Smooth muscle cell (in vitro differentiated cells): ENCODE measurements at regions not wholly inside any gene's neighbourhood (a gene's known extent, or its start where the extent isn't known, plus 50 kb on each side); places are given as distances from the start of the nearest gene placed in this dataset.

Experiments used
- DNase-seq: peaks from one replicate; lab custom pipeline; 2025; ENCODE audit not compliant: unreplicated experiment; lab: John Stamatoyannopoulos, UW
- H2AFZ ChIP-seq: fragments of 200-600 bp; sonication (generic); 2 replicates; pipeline ENCODE4 v1.6.0; 2016; ENCODE audit warnings: antibody characterized with exemption, low read depth, mild to moderate bottlenecking
- H3F3A ChIP-seq: fragments of 200-600 bp; sonication (generic); 2 replicates; pipeline ENCODE4 v1.6.0; 2017; ENCODE audit warnings: antibody characterized with exemption, low read depth
- H3K27ac ChIP-seq: fragments of 200-600 bp; sonication (generic); 2 replicates; pipeline ENCODE4 v1.5.1; 2016; ENCODE audit warnings: low read depth, mild to moderate bottlenecking
- H3K27me3 ChIP-seq: fragments of 200-600 bp; sonication (generic); 2 replicates; pipeline ENCODE4 v1.6.1; 2016; ENCODE audit warnings: low read depth, mild to moderate bottlenecking
- H3K36me3 ChIP-seq: fragments of 200-600 bp; sonication (generic); 2 replicates; pipeline ENCODE4 v1.5.1; 2016; ENCODE audit warnings: low read depth
- H3K4me1 ChIP-seq: fragments of 200-600 bp; sonication (generic); 2 replicates; pipeline ENCODE4 v1.5.1; 2016; ENCODE audit warnings: low read depth
- H3K4me2 ChIP-seq: fragments of 200-600 bp; sonication (generic); 2 replicates; pipeline ENCODE4 v1.6.0; 2016; ENCODE audit warnings: mild to moderate bottlenecking
- H3K4me3 ChIP-seq: fragments of 200-600 bp; sonication (generic); 2 replicates; pipeline ENCODE4 v1.5.1; 2016; ENCODE audit warnings: mild to moderate bottlenecking
- H3K79me2 ChIP-seq: fragments of 200-600 bp; sonication (generic); 2 replicates; pipeline ENCODE4 v1.6.0; 2016; ENCODE audit warnings: low read depth, mild to moderate bottlenecking
- H3K9ac ChIP-seq: fragments of 200-600 bp; sonication (generic); 2 replicates; pipeline ENCODE4 v1.6.0; 2016; ENCODE audit warnings: low read depth
- H3K9me3 ChIP-seq: fragments of 200-600 bp; sonication (generic); replicated peaks from 2 replicates; pipeline ENCODE4 v1.5.1; 2016; ENCODE audit warnings: low read depth
- H4K20me1 ChIP-seq: fragments of 200-600 bp; sonication (generic); 2 replicates; pipeline ENCODE4 v1.6.0; 2016; ENCODE audit warnings: low read depth
- CTCF ChIP-seq: fragments of 200-600 bp; sonication (generic); IDR thresholded peaks from 2 replicates; pipeline ENCODE4 v1.5.1; 2017; ENCODE audit warnings: borderline replicate concordance, mild to moderate bottlenecking, antibody characterized with exemption; ENCODE audit not compliant: insufficient read depth, poor library complexity, severe bottlenecking
- WGBS: methylation state at CpG from one replicate; pipeline ENCODE4 v1.1.7; 2016; ENCODE audit warnings: low lambda C conversion rate; 5-methylcytosine and 5-hydroxymethylcytosine counted together

GRCh38 chr13:33651766-33652165 is 166.2 kb upstream of the RFC3 start:
- DNase-seq, result no peak
- H3K4me3 ChIP-seq, result no peak overlapping the region
- TF ChIP-seq CTCF, result no peak
- 92% methylated on average over 3 of the region's 3 CpGs for WGBS
- H3K4me1 ChIP-seq, result peaks cover 8% of the 10 kb centered on the region
- no peaks in the 10 kb centered on the region for H3K9me3 ChIP-seq
- no peaks in the 10 kb centered on the region for H3K36me3 ChIP-seq
- H2AFZ ChIP-seq, result no peak overlapping the region
- no peaks in the 10 kb centered on the region for H3K27me3 ChIP-seq
- H3K9ac ChIP-seq, result no peak overlapping the region
- H3K79me2 ChIP-seq, result no peaks in the 10 kb centered on the region
- H3F3A ChIP-seq, result no peaks in the 10 kb centered on the region
- H4K20me1 ChIP-seq, result no peaks in the 10 kb centered on the region
- no peak overlapping the region for H3K27ac ChIP-seq
- H3K4me2 ChIP-seq, result no peak overlapping the region

GRCh38 chr13:33657274-33657673 is 160.7 kb upstream of the RFC3 start:
- H3K4me2 ChIP-seq, result no peak overlapping the region
- H3K9ac ChIP-seq, result no peak overlapping the region
- no peak overlapping the region for H3K27ac ChIP-seq
- H3K9me3 ChIP-seq, result no peaks in the 10 kb centered on the region
- no peak overlapping the region for H3K4me3 ChIP-seq
- no peaks in the 10 kb centered on the region for H3K79me2 ChIP-seq
- DNase-seq, result no peak
- H3F3A ChIP-seq, result no peaks in the 10 kb centered on the region
- 88% methylated on average over 3 of the region's 3 CpGs for WGBS
- TF ChIP-seq CTCF, result no peak
- H3K4me1 ChIP-seq, result peaks cover 8% of the 10 kb centered on the region
- H4K20me1 ChIP-seq, result no peaks in the 10 kb centered on the region
- H3K36me3 ChIP-seq, result no peaks in the 10 kb centered on the region
- H3K27me3 ChIP-seq, result no peaks in the 10 kb centered on the region
- no peak overlapping the region for H2AFZ ChIP-seq

- Histone ChIP-seq H3K4me3 (no peak overlapping the region), H3K36me3 (no peaks in the 10 kb centered on the region), H2AFZ (no peak overlapping the region), H3F3A (no peaks in the 10 kb centered on the region), H3K4me2 (no peak overlapping the region), H3K27ac (no peak overlapping the region), H3K27me3 (no peaks in the 10 kb centered on the region), H3K9ac (no peak overlapping the region), H3K79me2 (no peaks in the 10 kb centered on the region), H4K20me1 (no peaks in the 10 kb centered on the region), H3K9me3 (no peaks in the 10 kb centered on the region), H3K4me1 (peaks cover 3% of the 10 kb centered on the region)
- TF ChIP-seq CTCF, result no peak
- no peak for DNase-seq
- 65% methylated on average over 4 of the region's 4 CpGs for WGBS
Observed at GRCh38 chr13:33659466-33659865, 158.5 kb upstream of the RFC3 start.

- no peaks in the 10 kb centered on the region for H3K36me3 ChIP-seq
- no peak overlapping the region for H3K27ac ChIP-seq
- H4K20me1 ChIP-seq, result no peaks in the 10 kb centered on the region
- no peaks in the 10 kb centered on the region for H3K9me3 ChIP-seq
- TF ChIP-seq CTCF, result no peak
- no peaks in the 10 kb centered on the region for H3F3A ChIP-seq
- no peak overlapping the region for H3K9ac ChIP-seq
- no peak overlapping the region for H2AFZ ChIP-seq
- H3K4me2 ChIP-seq, result no peak overlapping the region
- no peaks in the 10 kb centered on the region for H3K27me3 ChIP-seq
- H3K79me2 ChIP-seq, result no peaks in the 10 kb centered on the region
- no peak overlapping the region for H3K4me3 ChIP-seq
- no peaks in the 10 kb centered on the region for H3K4me1 ChIP-seq
- 94% methylated on average over 2 of the region's 2 CpGs for WGBS
- DNase-seq, result no peak
Observed at GRCh38 chr13:33659894-33660293, 158.1 kb upstream of the RFC3 start.
